Upper lobe of left lung (tissue), 6 donors: ENCODE measurements at regions not wholly inside any gene's neighbourhood (a gene's known extent, or its start where the extent isn't known, plus 50 kb on each side); places are given as distances from the start of the nearest gene placed in this dataset.

Experiments used
- ATAC-seq, 2 donors: fragments of 200-7000 bp; cut with Tn5 transposase; one replicate each; pipeline ENCODE4 v1.9.1; 2022; ENCODE audit warnings: mild to moderate bottlenecking in 2 of 2, moderate library complexity in 2 of 2; ENCODE audit not compliant: low FRiP score in 2 of 2
- DNase-seq, 2 donors: peaks; one replicate each; pipeline ENCODE4 v3.0.0-alpha.2; 2019 to 2020
- H3K27ac ChIP-seq, 4 donors: fragments of 200-600 bp; sonication (generic); one replicate each; pipeline ENCODE4 v1.5.1; 2016 to 2019
- H3K27me3 ChIP-seq, 4 donors: fragments of 200-600 bp; sonication (generic); one replicate each; pipeline ENCODE4 v1.5.1; 2017 to 2019
- H3K36me3 ChIP-seq, 4 donors: fragments of 200-600 bp; sonication (generic); one replicate each; pipeline ENCODE4 v1.5.1; 2016 to 2019
- H3K4me1 ChIP-seq, 4 donors: fragments of 200-600 bp; sonication (generic); one replicate each; pipeline ENCODE4 v1.5.1; 2018 to 2019
- H3K4me3 ChIP-seq, 4 donors: fragments of 200-600 bp; sonication (generic); one replicate each; pipeline ENCODE4 v1.5.1; 2017 to 2019; ENCODE audit warnings: mild to moderate bottlenecking in 2 of 4, moderate library complexity in 1 of 4
- H3K9me3 ChIP-seq, 4 donors: fragments of 200-600 bp; sonication (generic); one replicate each; pipeline ENCODE4 v1.5.1; 2018 to 2019
- CTCF ChIP-seq, 6 experiments: fragments of 450-650 bp in 4 of 6; fragments of 200-600 bp in 2 of 6; sonication (generic) in 2 of 6; IDR thresholded peaks; one replicate each; pipeline ENCODE4 v1.5.1; 2016 to 2019; ENCODE audit warnings: antibody characterized with exemption in 6 of 6
- EP300 ChIP-seq, 4 donors: sonication (generic); formaldehyde crosslinking; IDR thresholded peaks; one replicate each; pipeline ENCODE4 v1.5.1; 2017; ENCODE audit warnings: antibody characterized with exemption in 4 of 4, control low read depth in 2 of 4
- POLR2A ChIP-seq, 4 donors: fragments of 450-650 bp; IDR thresholded peaks; one replicate each; pipeline ENCODE4 v1.5.1; 2016 to 2017; ENCODE audit warnings: antibody characterized with exemption in 4 of 4, mild to moderate bottlenecking in 2 of 4
- POLR2AphosphoS5 ChIP-seq, 2 donors: sonication (generic); formaldehyde crosslinking; IDR thresholded peaks; one replicate each; pipeline ENCODE4 v1.5.1; 2017; ENCODE audit warnings: antibody characterized with exemption in 2 of 2
- WGBS, 2 donors: methylation state at CpG; one replicate each; pipeline ENCODE4 v1.1.5; 2017 to 2018; 5-methylcytosine and 5-hydroxymethylcytosine counted together
- donor health status: DM: no; HTN: no; CAD: no; lungs with moderate emphysema.
- donor health status: DM: no; HTN: yes; CAD: no; lungs with severe emphysema.

- ATAC-seq: no peak
- Histone ChIP-seq H3K27ac (no peak overlapping the region), H3K4me1 (no peaks in the 10 kb centered on the region), H3K27me3 (no peaks in the 10 kb centered on the region), H3K9me3 (no peaks in the 10 kb centered on the region), H3K36me3 (no peaks in the 10 kb centered on the region), H3K4me3 (no peak overlapping the region)
- DNase-seq: no peak
- TF ChIP-seq EP300 (IDR thresholded peaks at IDR 0.05) (no peak), POLR2AphosphoS5 (IDR thresholded peaks at IDR 0.05) (no peak), CTCF (IDR thresholded peaks at IDR 0.05) (no peak), POLR2A (IDR thresholded peaks at IDR 0.05) (no peak)
- 58 to 60% methylated on average over 12 of the region's 12 CpGs for WGBS, 2 donors
Measured at GRCh38 chr10:14468023-14468441, 137.3 kb upstream of the FRMD4A start.

GRCh38 chr10:14466257-14466656, 135.5 kb upstream of the FRMD4A start:
- Histone ChIP-seq H3K4me1 (no peaks in the 10 kb centered on the region), H3K9me3 (no peaks in the 10 kb centered on the region), H3K36me3 (no peaks in the 10 kb centered on the region), H3K4me3 (no peak overlapping the region), H3K27ac (no peak overlapping the region), H3K27me3 (no peaks in the 10 kb centered on the region)
- ATAC-seq (peak in 1 of 2 donors; percentile 80), DNase-seq (no peak)
- TF ChIP-seq POLR2AphosphoS5 (IDR thresholded peaks at IDR 0.05) (no peak), EP300 (IDR thresholded peaks at IDR 0.05) (no peak), POLR2A (IDR thresholded peaks at IDR 0.05) (no peak), CTCF (IDR thresholded peaks at IDR 0.05) (no peak)
- 41 to 62% methylated on average over 3 of the region's 3 CpGs for WGBS, 2 donors

GRCh38 chr10:14460447-14460846, 129.7 kb upstream of the FRMD4A start:
- no peak for TF ChIP-seq POLR2A (IDR thresholded peaks at IDR 0.05)
- TF ChIP-seq EP300 (IDR thresholded peaks at IDR 0.05): no peak
- TF ChIP-seq CTCF (IDR thresholded peaks at IDR 0.05): no peak
- no peak for TF ChIP-seq POLR2AphosphoS5 (IDR thresholded peaks at IDR 0.05)

GRCh38 chr10:14459665-14460064, 128.9 kb upstream of the FRMD4A start:
- Histone ChIP-seq H3K27ac (no peak overlapping the region), H3K4me3 (no peak overlapping the region), H3K9me3 (no peaks in the 10 kb centered on the region), H3K27me3 (no peaks in the 10 kb centered on the region), H3K36me3 (no peaks in the 10 kb centered on the region), H3K4me1 (no peaks in the 10 kb centered on the region)
- TF ChIP-seq EP300 (IDR thresholded peaks at IDR 0.05) (no peak), POLR2A (IDR thresholded peaks at IDR 0.05) (no peak), CTCF (IDR thresholded peaks at IDR 0.05) (no peak), POLR2AphosphoS5 (IDR thresholded peaks at IDR 0.05) (no peak)
- WGBS, 2 donors: 20 to 54% methylated on average over 2 of the region's 2 CpGs
- DNase-seq (no peak), ATAC-seq (no peak)

More at GRCh38 chr10:14460447-14460846, 129.7 kb upstream of the FRMD4A start:
- Histone ChIP-seq H3K4me3 (no peak overlapping the region), H3K9me3 (no peaks in the 10 kb centered on the region), H3K4me1 (no peaks in the 10 kb centered on the region), H3K36me3 (no peaks in the 10 kb centered on the region), H3K27ac (no peak overlapping the region), H3K27me3 (no peaks in the 10 kb centered on the region)
- DNase-seq: no peak
- 78 to 89% methylated on average over 2 of the region's 2 CpGs for WGBS, 2 donors
- no peak for ATAC-seq

GRCh38 chr10:14456870-14457266, 126.1 kb upstream of the FRMD4A start:
- Histone ChIP-seq H3K27ac (no peak overlapping the region), H3K36me3 (no peaks in the 10 kb centered on the region), H3K9me3 (no peaks in the 10 kb centered on the region), H3K4me3 (no peak overlapping the region), H3K4me1 (no peaks in the 10 kb centered on the region), H3K27me3 (no peaks in the 10 kb centered on the region)
- WGBS, 2 donors: 87% methylated on average over 2 of the region's 2 CpGs
- ATAC-seq (no peak), DNase-seq (no peak)
- TF ChIP-seq POLR2A (IDR thresholded peaks at IDR 0.05) (no peak), CTCF (IDR thresholded peaks at IDR 0.05) (no peak), POLR2AphosphoS5 (IDR thresholded peaks at IDR 0.05) (no peak), EP300 (IDR thresholded peaks at IDR 0.05) (no peak)
